Heart right ventricle (tissue), 16 donors: ENCODE measurements at regions not wholly inside any gene's neighbourhood (a gene's known extent, or its start where the extent isn't known, plus 50 kb on each side); places are given as distances from the start of the nearest gene placed in this dataset.

ENCODE experiments used
- ATAC-seq, 8 donors: fragments of 200-7000 bp; cut with Tn5 transposase; one replicate each; pipeline ENCODE4 v1.9.1; 2020; ENCODE audit warnings: mild to moderate bottlenecking in 8 of 8, moderate library complexity in 8 of 8, moderate number of reproducible peaks in 1 of 8
- DNase-seq, 2 donors: peaks; one replicate each; pipeline ENCODE4 v3.0.0-alpha.2; 2020
- H3K27ac ChIP-seq, 10 donors: fragments of 200-600 bp; sonication (generic) in 2 of 10; one replicate each; pipeline versions ENCODE4 v1.5.0 to v1.8.0; 2020 to 2022; ENCODE audit warnings: mild to moderate bottlenecking in 3 of 10
- H3K27me3 ChIP-seq, 7 donors: fragments of 200-600 bp; one replicate each; pipeline ENCODE4 v1.8.0; 2021 to 2022; ENCODE audit warnings: mild to moderate bottlenecking in 2 of 7
- H3K36me3 ChIP-seq, 9 donors: fragments of 200-600 bp; sonication (generic) in 1 of 9; one replicate each; pipeline versions ENCODE4 v1.5.0 to v1.8.0; 2020 to 2022; ENCODE audit warnings: mild to moderate bottlenecking in 2 of 9
- H3K4me1 ChIP-seq, 9 donors: fragments of 200-600 bp; sonication (generic) in 1 of 9; one replicate each; pipeline versions ENCODE4 v1.5.0 to v1.8.0; 2020 to 2022; ENCODE audit warnings: mild to moderate bottlenecking in 4 of 9
- H3K4me3 ChIP-seq, 10 donors: fragments of 200-600 bp; sonication (generic) in 2 of 10; one replicate each; pipeline versions ENCODE4 v1.5.0 to v1.8.0; 2020 to 2022; ENCODE audit warnings: mild to moderate bottlenecking in 7 of 10, moderate library complexity in 2 of 10
- H3K9me3 ChIP-seq, 11 donors: fragments of 200-600 bp in 10 of 11; sonication (generic) in 2 of 11; one replicate each; pipeline versions ENCODE4 v1.5.0 to v1.8.0; 2013 to 2022; ENCODE audit warnings: mild to moderate bottlenecking in 2 of 11, control low read depth in 1 of 11, moderate library complexity in 1 of 11
- CTCF ChIP-seq, 9 donors: fragments of 200-600 bp; sonication (generic) in 2 of 9; IDR thresholded peaks; one replicate each; pipeline versions ENCODE4 v1.5.0 to v1.8.0; 2021 to 2022; ENCODE audit warnings: antibody characterized with exemption in 9 of 9, mild to moderate bottlenecking in 5 of 9, moderate library complexity in 1 of 9
- WGBS, 2 donors: extraction: QIAGEN DNeasy Blood & Tissue Kit; methylation state at CpG; one replicate each; pipeline ENCODE4 v1.1.7; 2013; ENCODE audit warnings: inconsistent platforms in 1 of 2; 5-methylcytosine and 5-hydroxymethylcytosine counted together
- intact Hi-C, 10 donors: fragments of 100-400 bp; cut with DNase I; formaldehyde crosslinking; loops; one replicate each; pipeline versions ENCODE4 v1.11.1 to v1.14.2; 2022
- donor health status: Arrhythmogenic right ventricular cardiomyopathy.
- donor health status: ischemic (EF 13 %, LVEDD 7.1; RV severe dilation, severe dysfunction).
- donor health status: healthy with polysubstance abuse.
- donor health status: DM: no; HTN: yes; CAD: no.
- donor health status: DM: no; HTN: no; CAD: no.
- donor health status: ischemic (EF 25% LVEDD 6.9; RV normal size, moderate dysfunction).
- donor health status: ischemic (EF 25% LVEDD 5.7; RV mildly dilated, moderate dysfunction).
- donor health status: healthy.
- donor health status: DM: yes; HTN: yes; CAD: no.
- donor health status: Ischemic cardiomyopathy.
- donor health status: ischemic (EF 35%, LVEDD 5.7; RV mildly dilated, moderate dysfunction).
- donor health status: nonischemic (EF 11% LVEDD 7.7; RV severe dilation, severe dysfunction).
- donor health status: DM: yes; HTN: yes; CAD: no.
- donor health status: PGD.
- donor health status: ischemic (EF 29% LVEDD 5.4; RV normal size, mild dysfunction).
- donor health status: nonischemic (EF 23%, LVEDD 6.1; RV moderate dilation, normal function).

DNA sequence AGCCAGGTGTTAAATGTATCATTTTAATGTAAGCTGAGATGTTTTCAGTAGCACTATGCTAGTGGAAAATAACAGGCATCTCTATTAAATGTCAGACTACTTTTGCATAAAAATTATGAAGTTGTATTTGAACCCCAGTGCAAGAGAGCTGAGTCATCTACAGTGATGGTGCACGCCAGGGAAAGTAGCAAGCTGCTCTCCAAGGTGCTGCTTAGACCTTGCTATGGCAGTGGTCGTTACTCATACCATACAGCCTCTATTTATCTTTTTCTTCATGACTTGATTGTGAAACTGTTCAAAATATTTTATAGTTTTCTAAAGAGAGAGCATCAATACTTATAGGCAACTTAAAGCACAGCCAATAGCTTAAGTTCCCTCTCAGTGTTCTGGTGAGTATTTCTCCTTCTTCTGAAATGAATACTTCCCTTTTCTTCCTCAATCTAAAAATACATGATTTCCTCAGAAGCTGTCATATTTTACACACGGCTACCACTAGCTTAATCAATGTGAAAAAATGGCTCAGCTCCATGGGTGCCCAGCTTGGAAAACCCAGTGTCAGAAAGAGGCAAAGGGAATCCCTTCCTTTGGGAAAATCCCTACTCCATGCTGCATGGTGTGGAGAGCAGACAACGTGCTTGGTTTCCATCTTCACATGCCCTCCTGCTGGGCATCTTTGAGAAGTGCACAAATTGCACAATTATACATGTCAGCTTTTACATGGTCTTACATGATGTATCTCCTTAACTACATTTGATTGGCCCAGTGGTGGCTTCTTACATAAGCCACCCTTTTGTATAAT is 105.6 kb downstream of the ELOVL4 start:
- no peaks in the 10 kb centered on the region for H3K4me1 ChIP-seq
- DNase-seq = no peak
- H3K9me3 ChIP-seq = peaks cover 0 to 11% (median 0%) of the 10 kb centered on the region in 11 donors
- TF ChIP-seq CTCF (IDR thresholded peaks at IDR 0.05) = no peak
- ATAC-seq = no peak
- H3K4me3 ChIP-seq = no peak overlapping the region
- H3K27me3 ChIP-seq = no peaks in the 10 kb centered on the region
- H3K36me3 ChIP-seq = no peaks in the 10 kb centered on the region
- WGBS, 2 donors = 63 to 73% methylated on average over 4 of the region's 4 CpGs
- no peak overlapping the region for H3K27ac ChIP-seq
- intact Hi-C loops = no loop called here

- no peaks in the 10 kb centered on the region for H3K4me1 ChIP-seq
- DNase-seq = no peak
- no peak for TF ChIP-seq CTCF (IDR thresholded peaks at IDR 0.05)
- H3K9me3 ChIP-seq = peaks cover 0 to 11% (median 0%) of the 10 kb centered on the region in 11 donors
- H3K27ac ChIP-seq = no peak overlapping the region
- H3K27me3 ChIP-seq = no peaks in the 10 kb centered on the region
- H3K36me3 ChIP-seq = no peaks in the 10 kb centered on the region
- intact Hi-C loops = loop anchor here in 1 of 10 donors (2.0 kb wide), 1 partner anchor 28 kb away; no protein-coding TSS in a partner anchor
- ATAC-seq = no peak
- no peak overlapping the region for H3K4me3 ChIP-seq
Observed at GRCh38 chr6:79838851-79839250, 108.5 kb downstream of the ELOVL4 start.

DNA sequence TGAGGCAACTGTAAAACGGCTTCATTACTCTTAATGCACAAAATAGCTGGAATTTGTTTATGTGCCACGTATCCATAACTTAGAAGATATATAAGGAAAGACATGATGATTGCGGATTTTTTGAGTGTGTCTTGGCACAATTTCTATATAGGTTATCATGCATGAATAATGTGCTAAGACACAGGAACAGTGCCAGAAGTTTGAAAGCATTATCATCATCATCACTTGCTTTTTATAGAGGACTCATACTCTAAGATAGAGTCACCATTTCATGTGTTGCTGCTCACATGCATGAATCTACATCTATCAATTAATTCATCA is 113.4 kb downstream of the ELOVL4 start:
- Histone ChIP-seq H3K27ac (no peak overlapping the region), H3K4me1 (no peaks in the 10 kb centered on the region), H3K9me3 (peaks cover 0 to 6% (median 0%) of the 10 kb centered on the region in 11 donors), H3K4me3 (no peak overlapping the region), H3K36me3 (no peaks in the 10 kb centered on the region), H3K27me3 (peaks cover 0 to 4% (median 0%) of the 10 kb centered on the region in 7 donors)
- 57 to 66% methylated on average over 3 of the region's 3 CpGs for WGBS, 2 donors
- DNase-seq (no peak), ATAC-seq (no peak)
- no peak for TF ChIP-seq CTCF (IDR thresholded peaks at IDR 0.05)
- intact Hi-C loops = no loop called here

DNA sequence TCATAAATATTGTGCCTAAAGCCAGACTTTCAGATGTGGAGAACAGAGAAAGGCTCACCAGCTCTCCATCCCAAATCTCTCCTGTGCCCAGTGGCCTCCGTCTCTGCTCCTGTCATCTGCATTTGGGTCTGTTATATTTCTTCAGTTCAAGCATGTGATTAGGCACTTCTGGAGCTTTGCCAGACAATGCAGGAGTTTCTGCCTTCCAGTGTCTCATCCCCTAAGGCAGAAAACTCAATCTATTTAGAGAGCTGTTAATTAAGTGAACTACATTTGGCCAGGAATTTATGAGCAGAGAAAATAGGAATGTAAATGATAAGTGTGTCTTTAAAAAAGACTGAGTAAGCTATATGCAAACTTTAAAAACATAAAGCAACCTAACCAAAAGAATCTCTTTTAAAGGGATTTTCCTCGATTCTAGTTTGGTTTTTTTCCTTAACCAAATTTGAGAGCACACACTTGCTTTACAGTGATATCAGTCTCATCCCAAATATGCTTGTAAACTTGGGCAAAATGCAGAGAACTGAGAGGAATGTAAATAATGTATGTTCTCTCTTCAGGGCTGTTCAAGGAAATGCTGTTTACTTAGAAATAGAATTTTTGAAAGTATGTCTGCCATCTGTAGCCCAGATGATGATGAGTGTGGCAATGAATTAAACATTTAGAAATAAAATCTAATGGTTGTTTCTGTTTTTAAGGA is 113.9 kb downstream of the ELOVL4 start:
- intact Hi-C loops = no loop called here
- DNase-seq = no peak
- 17 to 21% methylated on average over 2 of the region's 2 CpGs for WGBS, 2 donors

More for the DNA sequence above, 113.9 kb downstream of the ELOVL4 start:
- no peak for TF ChIP-seq CTCF (IDR thresholded peaks at IDR 0.05)
- no peak for ATAC-seq
- no peak overlapping the region for H3K4me3 ChIP-seq
- H3K27me3 ChIP-seq = peaks cover 0 to 4% (median 0%) of the 10 kb centered on the region in 7 donors
- H3K4me1 ChIP-seq = no peaks in the 10 kb centered on the region
- no peaks in the 10 kb centered on the region for H3K36me3 ChIP-seq
- peaks cover 0 to 4% (median 0%) of the 10 kb centered on the region in 11 donors for H3K9me3 ChIP-seq
- no peak overlapping the region for H3K27ac ChIP-seq
